ENCODE measurements at regions not wholly inside any gene's neighbourhood (a gene's known extent, or its start where the extent isn't known, plus 50 kb on each side); places are given as distances from the start of the nearest gene placed in this dataset.

GRCh38 chr21:38196036-38196435 lies 60.8 kb upstream of the KCNJ15 start:
- no peak for DNase-seq (ENCODE audit: low spot score)

GRCh38 chr21:38202811-38203210 lies 54.0 kb upstream of the KCNJ15 start:
- DNase-seq (ENCODE audit: low spot score), result no peak

GRCh38 chr21:38203229-38203628 lies 53.6 kb upstream of the KCNJ15 start:
- no peak for DNase-seq (ENCODE audit: low spot score)

GRCh38 chr21:38205940-38206339 lies 50.9 kb upstream of the KCNJ15 start:
- no peak for DNase-seq (ENCODE audit: low spot score)

- no peak for DNase-seq (ENCODE audit: low spot score)
Observed at GRCh38 chr21:38206646-38207045, 50.1 kb upstream of the KCNJ15 start.

All from D341Med (cell line).